GM19351 (cell line): ENCODE measurements at regions not wholly inside any gene's neighbourhood (a gene's known extent, or its start where the extent isn't known, plus 50 kb on each side); places are given as distances from the start of the nearest gene placed in this dataset.

Experiments
- ATAC-seq: cut with Tn5 transposase; IDR thresholded peaks from one replicate; pipeline ENCODE4 v1.9.1; 2021; ENCODE audit warnings: mild to moderate bottlenecking, moderate library complexity; ENCODE audit not compliant: unreplicated experiment

DNA sequence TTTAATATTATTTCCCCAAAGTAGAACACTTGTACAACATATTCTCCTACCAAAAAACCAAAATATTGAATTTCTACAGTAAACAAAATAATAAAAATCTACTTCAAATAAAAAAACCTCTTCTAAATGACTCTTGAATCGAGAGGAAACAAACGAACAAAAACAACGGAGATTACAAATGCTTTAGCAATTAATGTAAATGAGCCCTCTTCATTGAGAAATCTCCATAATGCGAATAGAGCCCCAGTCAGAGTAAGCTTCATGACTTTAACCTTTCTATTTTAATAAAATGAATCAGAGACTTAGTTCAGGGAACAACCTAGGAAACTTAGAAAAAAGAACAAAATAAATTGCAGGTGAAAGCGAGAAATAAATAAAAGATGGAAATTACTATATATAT lies 129.3 kb upstream of the SEMA6A start:
- no peak for ATAC-seq

DNA sequence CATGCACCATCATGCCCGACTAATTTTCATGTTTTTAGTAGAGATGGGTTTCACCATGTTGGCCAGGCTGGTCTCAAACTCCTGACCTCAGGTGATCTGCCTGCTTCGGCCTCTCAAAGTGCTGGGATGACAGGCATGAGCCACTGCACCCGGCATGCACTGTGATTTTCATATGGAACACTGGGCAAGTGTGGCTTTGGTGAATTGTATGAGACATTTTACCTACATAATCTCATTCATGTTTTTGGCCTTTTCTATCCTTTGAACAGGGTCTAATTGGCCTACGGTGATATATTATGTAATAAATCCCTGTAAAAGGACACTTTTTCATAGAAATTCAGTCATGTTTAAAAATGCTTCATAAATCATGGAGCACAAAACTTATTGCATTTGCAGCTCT lies 128.7 kb upstream of the SEMA6A start:
- no peak for ATAC-seq

DNA sequence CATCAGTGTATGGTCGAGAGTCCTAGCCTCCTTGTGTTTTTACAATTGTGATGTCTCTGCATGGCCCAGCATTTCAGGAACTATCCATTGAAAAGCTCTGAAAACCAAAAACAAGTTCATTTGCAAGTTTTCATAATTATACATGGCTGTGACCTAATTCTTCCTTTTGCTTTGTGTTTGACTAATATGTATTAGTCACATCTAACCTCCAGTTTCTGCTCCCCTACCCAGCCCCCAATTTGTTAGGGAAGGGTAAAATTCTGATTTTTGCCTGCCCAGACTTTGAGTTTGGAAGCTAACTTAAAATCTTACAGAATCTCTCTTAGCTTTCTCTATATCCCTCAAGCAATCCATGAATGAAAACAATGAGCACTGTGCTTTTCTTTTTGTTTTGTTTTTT lies 128.2 kb upstream of the SEMA6A start:
- ATAC-seq = peak; percentile 51

DNA sequence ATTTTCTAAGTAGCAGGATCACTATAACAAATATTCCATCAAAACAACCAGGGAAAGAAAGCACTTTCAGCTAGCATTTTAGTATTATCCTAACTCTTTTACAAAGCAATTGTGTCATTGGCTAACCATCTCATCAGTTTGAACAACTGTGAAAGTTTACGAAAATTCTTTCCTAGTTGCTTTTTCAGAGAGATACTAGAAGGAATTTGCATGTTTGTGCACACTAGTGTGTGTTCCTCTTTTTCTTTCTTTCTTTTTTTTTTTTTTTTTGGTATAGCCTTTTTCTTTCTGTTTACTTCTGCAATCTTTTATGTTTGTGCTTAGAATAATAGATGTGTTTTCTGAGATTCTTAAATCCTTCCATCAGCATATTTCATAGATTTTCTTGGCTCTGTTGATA lies 124.7 kb upstream of the SEMA6A start:
- ATAC-seq = no peak

DNA sequence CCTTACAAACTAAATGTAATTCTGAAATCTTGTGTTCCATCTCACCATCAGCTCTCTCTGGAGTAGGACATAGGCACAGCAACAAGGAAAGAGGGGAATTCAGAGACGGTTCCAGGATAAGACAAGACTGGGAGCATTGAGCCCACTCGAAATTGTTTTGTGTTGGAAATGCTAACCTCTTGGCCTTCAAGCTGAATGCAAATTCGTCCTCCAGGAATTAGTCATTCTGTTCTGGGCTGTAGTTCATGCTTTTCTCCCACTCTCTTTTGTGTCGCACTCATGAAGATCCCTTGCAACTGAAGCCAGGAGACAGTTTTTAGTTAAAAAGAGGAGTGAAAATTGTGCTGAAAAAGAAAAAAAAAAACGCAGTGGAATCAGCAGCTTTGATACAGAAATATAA lies 121.7 kb upstream of the SEMA6A start:
- ATAC-seq = peak; percentile 84

DNA sequence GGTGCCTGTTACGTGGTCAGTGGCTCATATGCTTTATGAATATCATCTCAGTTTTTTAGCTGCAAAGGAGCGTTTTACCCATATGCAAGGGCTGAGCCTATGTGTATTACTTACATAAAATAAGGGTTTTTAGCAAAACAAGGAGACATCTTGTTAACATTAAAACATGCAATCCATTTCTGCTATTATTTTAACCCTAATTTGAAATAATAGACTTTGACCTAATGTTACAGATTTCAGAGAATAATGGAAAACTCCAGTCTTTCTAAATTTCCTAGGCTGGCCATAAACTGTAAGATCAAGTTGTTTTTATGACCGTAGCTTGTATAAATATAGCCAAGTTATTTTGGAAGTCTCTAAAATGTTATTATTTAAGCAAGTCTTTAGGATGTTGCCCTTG lies 121.1 kb upstream of the SEMA6A start:
- ATAC-seq = no peak

DNA sequence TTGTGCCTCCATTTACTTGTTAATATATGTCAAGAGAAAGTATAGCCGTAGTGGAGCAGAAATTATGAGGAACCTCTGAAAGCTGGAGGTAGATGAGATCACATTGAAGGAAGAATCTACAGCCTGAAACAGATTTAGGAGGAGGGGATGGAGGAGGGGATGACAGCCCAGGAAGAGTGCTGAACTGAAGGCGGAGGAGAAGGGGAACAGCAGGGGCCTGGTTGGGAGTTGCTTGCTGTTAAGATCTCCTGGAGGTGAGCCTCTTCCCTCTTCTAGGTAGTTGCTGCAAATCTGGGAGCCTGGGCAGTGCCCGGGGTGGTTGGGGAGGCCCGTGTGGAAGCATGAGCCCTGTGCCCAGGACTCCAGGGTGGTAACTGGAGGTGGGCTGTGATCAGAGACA lies 111.8 kb upstream of the SEMA6A start:
- no peak for ATAC-seq

DNA sequence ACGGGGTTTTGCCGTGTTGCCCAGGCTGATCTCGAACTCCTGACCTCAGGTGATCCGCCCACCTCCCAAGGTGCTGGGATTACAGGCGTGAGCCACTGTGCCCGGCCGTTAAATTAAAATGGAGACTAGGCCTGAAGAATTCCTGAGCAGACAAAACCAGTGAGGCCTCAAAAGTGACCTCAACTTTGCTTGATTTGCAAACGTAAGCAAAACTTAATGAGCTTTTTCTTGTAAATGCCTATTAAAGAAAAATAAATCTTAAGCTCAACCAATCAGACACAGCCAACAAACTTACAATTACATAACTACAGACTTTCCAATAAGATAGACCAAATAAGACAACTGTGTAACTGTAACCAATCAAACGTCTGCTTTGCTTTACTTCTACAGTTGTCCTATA lies 111.3 kb upstream of the SEMA6A start:
- ATAC-seq = no peak

DNA sequence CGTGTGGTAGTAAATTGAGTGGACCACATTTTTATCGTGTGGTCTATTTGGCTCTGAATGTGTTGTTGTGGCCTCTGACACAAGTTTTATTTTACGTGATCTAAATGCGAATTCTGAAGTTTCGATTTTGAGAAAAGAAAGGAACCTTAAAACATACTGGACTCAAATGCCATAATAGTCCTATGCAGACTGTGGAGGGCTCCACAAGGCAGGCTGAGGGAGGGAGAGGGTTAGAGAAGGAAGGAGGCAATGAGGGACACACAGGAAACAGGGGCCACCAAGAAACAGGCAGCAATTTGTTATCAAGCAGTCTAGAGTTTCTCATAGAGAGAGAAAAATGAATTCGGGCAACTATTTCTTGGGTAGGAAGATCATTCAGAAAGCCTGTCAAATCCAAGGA lies 110.4 kb upstream of the SEMA6A start:
- no peak for ATAC-seq

DNA sequence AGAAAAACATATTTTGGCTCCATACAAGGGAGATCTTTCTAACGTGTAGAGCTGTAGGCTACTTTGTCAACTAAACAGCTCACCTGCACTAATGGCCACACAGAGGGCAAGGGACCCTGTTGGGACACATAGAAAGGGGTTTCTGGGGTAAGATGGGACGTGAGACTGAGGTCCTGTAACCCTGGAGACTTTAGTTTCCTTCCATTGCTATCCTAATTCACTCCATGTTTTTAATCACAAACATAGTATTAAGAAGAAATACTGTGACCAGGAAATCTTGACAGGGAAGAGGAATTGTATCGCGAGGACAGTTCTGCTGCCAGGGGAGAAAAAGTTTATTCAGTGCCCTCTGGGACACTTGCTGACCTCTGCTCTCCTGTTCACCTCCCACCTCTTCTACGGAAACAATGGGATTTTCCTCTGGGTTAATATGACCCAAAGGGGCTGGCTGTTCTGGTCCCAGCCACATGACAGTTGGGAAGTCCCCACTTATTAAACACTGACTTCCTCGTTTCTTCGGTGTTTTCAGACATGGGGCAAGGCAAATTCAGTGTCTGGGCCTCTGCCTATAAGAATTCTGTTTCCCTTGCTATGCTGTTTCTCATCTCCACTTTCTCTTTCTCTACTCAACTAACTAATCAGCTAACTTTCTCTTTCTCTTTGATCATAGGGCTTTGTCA lies 106.9 kb upstream of the SEMA6A start:
- ATAC-seq = peak; percentile 98

DNA sequence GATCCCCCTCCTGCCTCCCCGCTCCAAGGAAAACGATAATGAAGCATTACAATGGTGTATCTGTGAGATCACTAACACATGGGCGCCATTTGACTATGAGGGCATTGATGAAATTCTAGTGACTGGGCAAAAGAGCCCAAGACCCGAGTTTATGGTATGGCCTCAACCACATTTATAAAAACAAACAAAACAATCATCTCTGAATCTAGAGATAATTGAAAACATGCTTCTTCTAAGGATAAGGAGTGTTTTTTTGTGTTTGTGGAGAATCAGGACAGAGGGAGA lies 100.9 kb upstream of the SEMA6A start:
- no peak for ATAC-seq

DNA sequence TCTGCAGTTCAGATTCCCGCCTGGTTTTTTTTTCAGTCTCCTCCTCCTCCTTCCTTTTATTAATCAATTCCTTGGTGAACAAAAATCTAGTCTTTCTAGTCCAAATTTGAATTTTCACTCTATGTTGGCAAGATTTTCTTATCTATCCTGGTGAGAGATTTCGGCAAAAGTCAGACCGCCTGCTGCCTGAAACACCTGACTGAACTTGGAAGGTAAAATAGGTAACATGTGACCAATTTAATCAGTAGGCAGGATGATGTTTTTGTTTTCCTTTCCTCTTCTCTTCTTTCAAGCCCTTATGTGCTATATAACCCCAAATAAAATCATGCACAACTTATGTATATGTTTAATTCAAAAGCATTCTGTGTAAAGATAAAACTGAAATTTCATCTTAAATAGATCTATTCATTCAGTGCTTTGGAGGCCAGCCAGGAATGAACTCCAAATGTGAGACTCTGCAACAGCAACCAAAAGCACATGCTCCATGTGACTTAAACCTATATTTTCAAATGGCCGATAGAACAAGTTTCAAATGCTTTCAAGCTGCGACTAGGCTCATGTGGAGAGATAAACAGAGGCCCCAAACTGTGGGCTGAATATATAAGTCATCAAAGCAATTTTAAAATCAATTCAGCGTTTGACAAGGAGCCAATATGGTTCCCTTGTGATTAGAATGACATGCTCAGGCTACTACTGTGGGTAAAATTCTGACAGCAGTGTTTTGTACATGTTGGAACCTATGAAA lies 100.4 kb upstream of the SEMA6A start:
- ATAC-seq = no peak

DNA sequence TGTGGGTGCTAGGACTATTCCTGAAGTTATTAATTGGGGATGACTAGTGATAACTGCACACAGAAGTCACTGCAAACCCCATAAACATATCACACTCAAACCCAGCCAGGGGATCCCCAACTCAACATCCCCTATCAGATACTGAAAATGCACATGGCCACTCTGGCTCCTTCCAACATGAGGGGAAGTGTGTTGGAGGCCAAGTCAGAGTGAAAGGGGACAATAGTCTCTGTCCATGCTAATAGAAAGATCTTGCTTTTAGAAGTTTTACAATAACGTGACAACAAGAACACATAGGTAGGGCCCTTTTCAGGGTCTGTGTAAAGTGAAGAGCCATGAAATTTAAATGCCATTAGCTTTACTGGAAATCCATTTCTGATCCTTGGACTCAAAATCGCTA lies 98.8 kb upstream of the SEMA6A start:
- peak; percentile 28 for ATAC-seq

DNA sequence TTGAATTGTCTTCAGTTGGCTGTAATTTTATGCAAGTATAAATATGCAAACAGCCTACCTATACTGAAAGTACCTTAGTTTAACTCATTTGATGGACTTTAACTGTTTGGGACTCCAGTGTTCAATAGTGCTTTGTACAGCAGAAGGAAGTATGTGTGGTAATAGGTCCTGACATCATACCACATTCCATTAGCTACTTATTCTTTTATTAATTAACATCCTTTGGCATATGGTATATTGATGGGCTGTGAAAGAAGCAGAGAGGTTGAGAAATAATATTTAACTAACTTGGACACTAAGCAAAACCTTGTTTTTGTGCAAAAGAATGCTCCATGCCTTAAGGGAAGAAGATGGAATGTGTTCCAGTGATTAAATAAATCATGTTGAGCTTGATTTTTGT lies 97.6 kb upstream of the SEMA6A start:
- ATAC-seq = no peak

DNA sequence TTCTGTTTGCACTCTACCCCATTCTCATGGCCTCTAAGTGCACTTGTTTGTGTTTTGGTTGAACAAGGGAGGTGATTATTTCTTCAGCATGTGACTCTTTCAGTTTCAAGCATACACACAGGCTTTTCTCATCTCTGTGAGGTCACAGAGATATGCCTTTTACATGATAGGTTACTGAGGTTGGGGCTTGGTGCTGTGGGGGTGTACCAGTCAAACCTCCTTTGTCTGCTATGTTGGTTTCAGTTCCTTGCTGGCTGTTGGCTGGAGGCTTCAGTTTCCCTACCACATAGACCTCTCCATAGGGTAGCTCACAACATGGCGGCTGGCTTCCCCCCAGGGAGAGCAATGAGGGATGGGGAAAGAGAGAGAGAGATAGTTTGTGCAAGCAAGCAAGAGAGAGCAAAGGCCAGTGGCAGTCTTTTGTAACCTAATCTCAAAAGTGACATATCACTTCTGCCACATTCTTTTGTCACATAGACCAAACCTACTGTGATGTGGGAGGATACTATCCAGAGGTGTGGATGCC lies 96.7 kb upstream of the SEMA6A start:
- peak; percentile 93 for ATAC-seq

DNA sequence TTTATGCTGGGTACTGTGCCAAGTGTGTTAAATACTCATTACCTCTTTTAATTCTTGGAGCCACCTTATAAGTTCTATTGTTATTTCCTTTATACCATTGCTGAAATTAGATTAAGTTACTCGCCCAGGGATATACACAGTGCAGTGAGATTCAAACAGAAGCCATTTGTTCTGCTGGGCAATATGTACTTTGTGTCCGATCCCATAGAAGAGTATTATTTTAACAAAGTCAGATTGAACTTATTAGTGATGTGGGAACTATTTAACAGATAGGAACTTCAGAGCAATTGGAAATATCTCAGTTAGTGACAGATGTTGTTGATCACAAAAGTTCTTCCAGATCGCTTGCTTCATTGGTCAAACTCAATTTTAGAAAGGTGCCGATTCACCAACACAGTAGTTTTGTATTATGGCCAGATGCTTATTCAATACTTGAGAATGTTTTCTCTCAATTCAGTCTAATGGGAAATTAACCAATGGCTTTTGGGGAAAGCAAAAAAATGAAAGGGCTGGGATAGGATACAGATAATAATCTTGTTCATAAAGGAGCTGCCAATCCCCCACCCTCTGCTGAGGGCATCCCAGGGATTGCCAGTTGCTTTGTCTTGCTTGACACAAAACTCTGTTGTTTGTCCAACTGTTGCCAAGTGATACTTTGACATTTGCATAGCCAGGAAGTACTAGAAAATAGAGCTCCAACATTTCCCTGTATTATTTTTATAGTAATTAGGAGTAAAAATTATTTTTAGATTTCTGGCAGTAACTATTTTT lies 94.8 kb upstream of the SEMA6A start:
- no peak for ATAC-seq

DNA sequence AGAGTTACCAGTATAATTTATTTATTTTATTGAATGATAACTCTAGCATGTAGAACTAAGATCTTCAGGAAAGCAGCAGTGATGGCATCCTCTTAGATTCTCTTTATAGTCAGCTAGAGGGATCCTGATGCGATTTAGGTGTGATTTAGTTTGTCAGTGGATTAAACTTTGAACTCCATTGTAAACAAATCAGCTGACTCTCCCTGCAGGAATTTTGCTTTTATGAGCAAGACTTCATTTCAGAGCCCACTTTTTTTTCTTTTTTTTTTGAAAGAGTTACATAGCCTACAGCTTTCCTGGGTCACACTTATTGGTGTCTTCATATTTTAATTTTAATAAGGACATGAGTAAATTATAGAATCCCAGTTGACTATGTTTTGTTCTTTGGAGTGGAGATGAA lies 93.8 kb upstream of the SEMA6A start:
- ATAC-seq = no peak

DNA sequence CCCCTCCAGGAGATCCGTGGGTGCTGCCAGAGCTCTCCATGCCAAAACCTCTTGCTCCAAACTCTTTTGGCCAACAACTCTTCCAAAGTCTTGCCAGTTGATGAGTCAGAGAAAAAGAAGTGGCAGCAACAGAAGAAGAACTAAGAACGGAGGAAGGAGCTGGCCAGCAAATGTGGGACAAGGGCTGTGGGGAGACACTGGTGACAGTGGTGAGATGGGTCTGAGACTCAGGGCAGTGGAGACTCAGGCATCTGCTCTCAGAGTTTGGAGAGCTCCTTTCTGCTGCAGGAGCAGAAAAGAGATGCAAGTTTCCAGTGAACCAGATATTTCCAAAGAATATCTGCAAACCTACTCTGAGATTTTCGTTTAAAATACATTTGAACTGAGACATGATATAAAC lies 92.3 kb upstream of the SEMA6A start:
- no peak for ATAC-seq

DNA sequence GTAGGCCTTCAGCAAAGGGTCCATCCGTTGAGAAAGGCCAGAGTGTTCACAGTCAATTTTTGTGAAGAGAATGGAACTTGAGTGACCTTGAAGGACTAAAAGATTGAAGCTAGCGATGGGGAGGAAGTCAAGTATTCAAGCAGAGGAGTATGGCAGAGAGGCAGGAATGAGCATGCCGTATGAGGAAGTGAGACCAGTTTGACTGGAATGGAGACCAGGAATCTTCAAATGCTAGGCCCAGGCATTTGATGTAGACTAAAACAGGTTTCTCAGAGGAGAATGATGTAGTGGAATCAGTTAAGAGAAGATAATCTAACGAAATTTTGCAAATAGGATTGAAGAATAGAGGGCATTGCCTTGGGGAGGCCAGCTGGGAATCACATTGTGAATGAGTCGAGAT lies 90.4 kb upstream of the SEMA6A start:
- ATAC-seq = no peak

DNA sequence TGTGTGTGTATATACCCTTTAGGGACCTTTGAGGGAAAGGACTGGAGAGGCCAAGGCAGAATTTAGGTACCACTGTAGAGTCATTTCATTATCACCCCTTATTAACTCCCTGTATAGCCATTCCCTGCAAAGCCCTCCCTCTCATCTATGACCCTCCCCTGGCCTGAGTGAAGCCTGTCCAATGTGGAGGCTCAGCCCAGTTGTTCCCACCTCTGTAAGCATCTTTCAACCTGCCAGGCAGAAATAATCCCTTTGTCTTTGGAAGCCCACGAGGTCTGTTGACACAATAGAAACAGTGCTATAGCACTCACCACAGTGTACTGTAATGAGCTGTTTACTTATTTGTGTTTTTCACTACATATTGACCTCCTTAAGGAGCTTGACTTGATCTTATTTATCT lies 88.5 kb upstream of the SEMA6A start:
- ATAC-seq = no peak

DNA sequence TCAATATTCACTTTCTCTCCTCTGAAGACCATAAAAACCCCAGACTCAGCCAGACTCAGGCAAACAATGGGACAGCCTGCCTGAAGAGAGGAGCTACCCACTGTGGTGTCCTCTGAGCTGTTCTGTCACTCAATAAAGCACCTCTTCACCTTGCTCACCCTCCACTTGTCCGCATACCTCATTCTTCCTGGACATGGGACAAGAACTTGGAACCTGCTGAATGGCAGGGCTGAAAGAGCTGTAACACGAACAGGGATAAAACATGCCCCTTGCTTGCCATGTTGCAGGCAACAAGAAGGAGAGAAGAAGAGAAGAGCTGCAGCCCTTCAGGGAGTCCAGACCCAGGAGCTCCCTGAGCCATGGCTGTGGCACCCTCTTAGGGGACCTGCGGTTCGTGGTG lies 86.8 kb upstream of the SEMA6A start:
- ATAC-seq = no peak

DNA sequence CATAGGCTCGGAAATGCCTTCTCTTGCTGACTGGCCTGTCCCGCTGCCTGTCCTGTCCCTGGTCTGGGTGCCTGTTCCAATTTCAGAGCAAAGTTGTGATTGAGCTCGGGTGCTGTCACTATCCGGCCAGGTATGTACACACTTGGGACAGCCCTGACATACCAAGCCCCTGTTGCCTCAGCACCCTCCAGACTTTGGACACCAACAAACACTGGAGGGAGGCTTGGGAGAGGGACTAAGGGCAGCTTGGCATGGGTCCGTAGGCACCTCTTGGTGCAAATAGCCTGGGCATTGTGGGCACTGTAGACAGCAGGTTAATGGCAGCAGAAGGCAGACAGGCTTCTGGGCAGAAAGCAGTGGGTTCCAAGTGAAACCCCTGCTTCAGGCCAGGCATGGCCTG lies 86.3 kb upstream of the SEMA6A start:
- no peak for ATAC-seq
